COLO668 (cell line): ENCODE measurements at regions not wholly inside any gene's neighbourhood (a gene's known extent, or its start where the extent isn't known, plus 50 kb on each side); places are given as distances from the start of the nearest gene placed in this dataset.
"Not testable (repeated sequence)": the region's sequence is repeated elsewhere in the genome, so short reads cannot be mapped to it uniquely, and the experiment has no call there.

ENCODE experiments used
- DNase-seq: peaks from one replicate; lab custom pipeline; 2025; ENCODE audit not compliant: unreplicated experiment; lab: John Stamatoyannopoulos, UW

- DNase-seq, result no peak
Observed at GRCh38 chr6:156602066-156602385, 175.2 kb upstream of the ARID1B start.

- DNase-seq, result no peak
Observed at GRCh38 chr6:156601152-156602065, 175.8 kb upstream of the ARID1B start.

- DNase-seq, result no peak
Observed at GRCh38 chr6:156600678-156601077, 176.5 kb upstream of the ARID1B start.

- DNase-seq, result no peak
Observed at GRCh38 chr6:156599978-156600590, 177.1 kb upstream of the ARID1B start.

- DNase-seq, result peak; percentile 56
Observed at GRCh38 chr6:156599366-156599765, 177.8 kb upstream of the ARID1B start.

GRCh38 chr6:156598855-156599180 lies 178.4 kb upstream of the ARID1B start:
- no peak for DNase-seq

GRCh38 chr6:156598071-156598854 lies 178.9 kb upstream of the ARID1B start:
- no peak for DNase-seq

GRCh38 chr6:156597095-156597494 lies 180.1 kb upstream of the ARID1B start:
- DNase-seq, result no peak

- DNase-seq, result no peak
Observed at GRCh38 chr6:156595476-156595875, 181.7 kb upstream of the ARID1B start.

GRCh38 chr6:156593893-156594292 lies 183.3 kb upstream of the ARID1B start:
- DNase-seq, result no peak

GRCh38 chr6:156593127-156593526 lies 184.1 kb upstream of the ARID1B start:
- no peak for DNase-seq

- DNase-seq, result no peak
Observed at GRCh38 chr6:156590482-156590881, 186.7 kb upstream of the ARID1B start.

GRCh38 chr6:156589281-156589680 lies 187.9 kb upstream of the ARID1B start:
- no peak for DNase-seq

- DNase-seq, result no peak
Observed at GRCh38 chr6:156587751-156588301, 189.4 kb upstream of the ARID1B start.

GRCh38 chr6:156587071-156587470 lies 190.1 kb upstream of the ARID1B start:
- no peak for DNase-seq

- DNase-seq, result peak; percentile 44
Observed at GRCh38 chr6:156585859-156586258, 191.3 kb upstream of the ARID1B start.

- DNase-seq, result not testable (repeated sequence)
Observed at GRCh38 chr6:156584121-156584520, 193.1 kb upstream of the ARID1B start.

- no peak for DNase-seq
Observed at GRCh38 chr6:156583083-156583482, 194.1 kb upstream of the ARID1B start.

GRCh38 chr6:156582509-156582992 lies 194.6 kb upstream of the ARID1B start:
- peak; percentile 82 for DNase-seq

GRCh38 chr6:156579564-156579963 lies 197.6 kb upstream of the ARID1B start:
- DNase-seq, result no peak

- DNase-seq, result no peak
Observed at GRCh38 chr6:156577749-156578148, 199.4 kb upstream of the ARID1B start.
